Breast epithelium (tissue), 4 donors: ENCODE measurements at regions not wholly inside any gene's neighbourhood (a gene's known extent, or its start where the extent isn't known, plus 50 kb on each side); places are given as distances from the start of the nearest gene placed in this dataset.
"Not testable (repeated sequence)": the region's sequence is repeated elsewhere in the genome, so short reads cannot be mapped to it uniquely, and the experiment has no call there.

ENCODE experiments used
- DNase-seq, 2 donors: peaks; one replicate each; pipeline ENCODE4 v3.0.0-alpha.2; 2019; ENCODE audit warnings: low spot score in 2 of 2
- H3K27ac ChIP-seq, 2 donors: fragments of 200-600 bp; sonication (generic) in 1 of 2; one replicate each; pipeline ENCODE4 v1.5.1; 2016 to 2019; ENCODE audit warnings: mild to moderate bottlenecking in 1 of 2
- H3K27me3 ChIP-seq, 2 donors: fragments of 200-600 bp; sonication (generic) in 1 of 2; one replicate each; pipeline versions ENCODE4 v1.5.1 to v1.6.0; 2017 to 2019; ENCODE audit warnings: control low read depth in 1 of 2, mild to moderate bottlenecking in 1 of 2
- H3K36me3 ChIP-seq: fragments of 200-600 bp; one replicate; pipeline ENCODE4 v1.5.1; 2019
- H3K4me1 ChIP-seq, 2 donors: fragments of 200-600 bp; sonication (generic); one replicate each; pipeline ENCODE4 v1.5.1; 2016 to 2019; ENCODE audit warnings: control low read depth in 1 of 2
- H3K4me3 ChIP-seq, 3 donors: fragments of 200-600 bp; sonication (generic); 1 replicate in 2 of 3; 2 replicates in 1 of 3; pipeline ENCODE4 v1.5.1; 2016 to 2019; ENCODE audit warnings: mild to moderate bottlenecking in 3 of 3, moderate library complexity in 2 of 3
- H3K9me3 ChIP-seq, 2 donors: fragments of 200-600 bp; sonication (generic) in 1 of 2; one replicate each; pipeline ENCODE4 v1.5.1; 2016 to 2019; ENCODE audit warnings: control low read depth in 1 of 2
- CTCF ChIP-seq, 3 donors: fragments of 450-650 bp; IDR thresholded peaks; one replicate each; pipeline ENCODE4 v1.5.1; 2016 to 2017; ENCODE audit warnings: antibody characterized with exemption in 3 of 3, mild to moderate bottlenecking in 3 of 3, moderate library complexity in 3 of 3
- POLR2A ChIP-seq: fragments of 450-650 bp; IDR thresholded peaks from one replicate; pipeline ENCODE4 v1.6.1; 2016; ENCODE audit warnings: antibody characterized with exemption, mild to moderate bottlenecking, moderate library complexity
- POLR2AphosphoS5 ChIP-seq, 3 donors: sonication (generic); formaldehyde crosslinking; IDR thresholded peaks; one replicate each; pipeline ENCODE4 v1.6.1; 2017; ENCODE audit warnings: antibody characterized with exemption in 3 of 3
- intact Hi-C: fragments of 100-400 bp; cut with DNase I; formaldehyde crosslinking; loops from one replicate; pipeline ENCODE4 v1.15.1; 2023; ENCODE audit warnings: low total_unique reads

DNA sequence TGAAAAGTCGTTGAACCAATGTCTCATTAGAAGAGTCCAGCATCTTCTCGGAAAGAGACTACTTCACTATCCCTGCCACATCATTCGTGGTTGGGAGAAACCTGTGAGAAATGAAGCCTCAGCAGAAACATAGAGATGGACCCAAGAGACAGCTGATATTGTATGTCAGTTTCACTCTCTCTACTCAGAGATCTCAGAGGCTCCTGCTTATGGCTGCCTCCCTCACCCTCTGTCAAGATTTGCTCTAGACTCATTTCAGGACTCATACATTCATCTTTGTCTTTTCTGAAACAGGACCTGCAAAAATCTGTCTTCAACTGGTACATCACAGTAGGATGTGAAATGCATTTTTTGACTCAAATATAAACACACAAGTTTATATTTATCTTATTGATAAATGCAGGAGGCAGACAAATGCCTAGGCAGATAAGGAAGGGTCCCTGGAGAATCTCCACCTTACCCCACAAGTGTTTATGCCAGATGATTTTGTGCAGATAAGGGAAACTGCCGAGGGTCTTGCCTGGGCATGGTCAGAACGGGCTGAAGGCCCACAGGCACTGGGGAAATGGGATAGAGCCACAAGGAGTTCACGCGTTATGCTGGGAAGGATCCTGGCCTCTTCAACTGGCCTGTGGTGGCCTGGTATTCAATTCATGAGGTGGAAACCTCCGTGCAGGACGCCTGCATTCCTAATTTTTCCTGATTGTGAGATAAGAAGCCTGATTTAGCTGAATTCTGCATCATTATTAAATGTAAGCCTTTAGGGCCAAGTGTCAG, 1834.0 kb upstream of the PCDH20 start:
- no peak overlapping the region for H3K27ac ChIP-seq
- H3K36me3 ChIP-seq, result no peaks in the 10 kb centered on the region
- H3K27me3 ChIP-seq, result no peaks in the 10 kb centered on the region
- no peak for DNase-seq
- no peaks in the 10 kb centered on the region for H3K9me3 ChIP-seq
- TF ChIP-seq POLR2AphosphoS5 (IDR thresholded peaks at IDR 0.05) (no peak), POLR2A (no peak), CTCF (IDR thresholded peaks at IDR 0.05) (no peak)
- H3K4me1 ChIP-seq, result no peaks in the 10 kb centered on the region
- intact Hi-C loops, result no loop called here
- no peak overlapping the region for H3K4me3 ChIP-seq

DNA sequence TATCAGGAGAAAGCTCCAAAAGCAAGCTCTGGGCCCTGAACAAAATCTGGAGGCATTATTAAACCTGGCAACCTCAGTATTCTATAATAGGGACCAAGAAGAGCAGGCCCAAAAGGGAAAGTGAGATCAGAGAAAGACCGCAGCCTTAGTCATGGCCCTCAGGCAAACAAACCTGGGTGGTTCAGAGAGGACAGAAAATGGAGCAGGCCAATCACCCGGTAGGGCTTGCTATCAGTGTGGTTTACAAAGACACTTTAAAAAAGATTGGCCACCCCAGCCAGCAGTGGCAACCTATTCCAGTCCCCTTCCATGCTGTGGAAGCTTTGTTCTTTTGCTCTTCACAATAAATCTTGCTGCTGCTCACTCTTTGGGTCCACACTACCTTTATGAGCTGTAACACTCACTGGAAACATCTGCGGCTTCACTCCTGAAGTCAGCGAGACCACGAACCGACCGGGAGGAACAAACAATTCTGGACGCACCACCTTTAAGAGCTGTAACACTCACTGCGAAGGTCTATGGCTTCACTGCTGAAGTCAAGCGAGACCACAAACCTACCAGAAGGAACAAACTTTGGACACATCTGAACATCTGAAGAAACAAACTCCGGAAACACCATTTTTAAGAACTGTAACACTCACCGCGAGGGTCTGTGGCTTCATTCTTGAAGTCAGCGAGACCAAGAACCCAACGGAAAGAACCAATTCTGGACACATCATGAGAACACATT, 1821.2 kb upstream of the PCDH20 start:
- H3K36me3 ChIP-seq, intact Hi-C loops: not testable (repeated sequence)

GRCh38 chr13:63218596-63218995, 1802.9 kb upstream of the PCDH20 start:
- H3K36me3 ChIP-seq, intact Hi-C loops, H3K27me3 ChIP-seq, H3K27ac ChIP-seq, H3K4me1 ChIP-seq, DNase-seq, H3K9me3 ChIP-seq, H3K4me3 ChIP-seq: not testable (repeated sequence)

More for the DNA sequence above, 1821.2 kb upstream of the PCDH20 start:
- H3K4me1 ChIP-seq, H3K9me3 ChIP-seq, DNase-seq, H3K27me3 ChIP-seq, H3K27ac ChIP-seq, H3K4me3 ChIP-seq: not testable (repeated sequence)

DNA sequence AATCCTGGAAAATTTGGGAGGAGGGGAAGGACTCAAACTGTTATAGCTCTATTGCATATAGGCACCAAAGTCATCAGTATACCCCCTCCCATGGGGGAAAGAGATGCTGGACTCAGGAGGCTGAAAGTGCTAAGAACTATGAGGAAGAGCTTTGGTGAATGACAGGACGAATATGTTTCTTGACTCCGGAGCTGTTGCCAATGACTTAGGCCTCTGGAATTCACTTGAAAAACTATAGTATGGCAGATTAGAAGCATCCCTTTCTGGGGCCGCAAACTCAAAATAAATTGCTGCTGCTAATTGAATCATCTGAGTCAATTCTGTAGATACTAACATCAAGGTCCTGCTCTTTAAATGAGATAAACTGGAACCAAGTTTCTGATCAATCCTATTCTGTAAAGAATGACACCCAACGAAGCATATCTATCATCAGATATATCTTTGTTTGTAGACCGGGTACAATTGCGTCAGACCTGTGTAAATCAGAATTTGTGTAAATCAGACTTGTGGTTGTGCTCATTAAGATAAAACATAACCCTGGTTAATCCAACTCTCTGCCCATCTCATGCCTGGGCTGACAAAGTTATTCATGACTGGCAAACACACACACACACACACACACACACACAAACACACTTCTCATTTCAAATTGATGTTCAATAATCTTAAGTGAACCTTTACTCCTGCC, 1793.8 kb upstream of the PCDH20 start:
- no peaks in the 10 kb centered on the region for H3K9me3 ChIP-seq
- H3K4me3 ChIP-seq, result no peak overlapping the region
- no peak for DNase-seq
- no peaks in the 10 kb centered on the region for H3K27me3 ChIP-seq
- no peak for TF ChIP-seq POLR2A
- TF ChIP-seq POLR2AphosphoS5 (IDR thresholded peaks at IDR 0.05), result no peak
- no peak for TF ChIP-seq CTCF (IDR thresholded peaks at IDR 0.05)
- no peaks in the 10 kb centered on the region for H3K4me1 ChIP-seq
- intact Hi-C loops, result no loop called here
- H3K27ac ChIP-seq, result no peak overlapping the region
- H3K36me3 ChIP-seq, result no peaks in the 10 kb centered on the region

GRCh38 chr13:63208826-63209225, 1793.2 kb upstream of the PCDH20 start:
- no peak overlapping the region for H3K4me3 ChIP-seq
- DNase-seq, result no peak
- no peak for TF ChIP-seq CTCF (IDR thresholded peaks at IDR 0.05)
- TF ChIP-seq POLR2AphosphoS5 (IDR thresholded peaks at IDR 0.05), result no peak
- no peak for TF ChIP-seq POLR2A
- no peak overlapping the region for H3K27ac ChIP-seq
- H3K9me3 ChIP-seq, result no peaks in the 10 kb centered on the region
- intact Hi-C loops, result no loop called here
- no peaks in the 10 kb centered on the region for H3K27me3 ChIP-seq
- H3K4me1 ChIP-seq, result no peaks in the 10 kb centered on the region
- H3K36me3 ChIP-seq, result no peaks in the 10 kb centered on the region

DNA sequence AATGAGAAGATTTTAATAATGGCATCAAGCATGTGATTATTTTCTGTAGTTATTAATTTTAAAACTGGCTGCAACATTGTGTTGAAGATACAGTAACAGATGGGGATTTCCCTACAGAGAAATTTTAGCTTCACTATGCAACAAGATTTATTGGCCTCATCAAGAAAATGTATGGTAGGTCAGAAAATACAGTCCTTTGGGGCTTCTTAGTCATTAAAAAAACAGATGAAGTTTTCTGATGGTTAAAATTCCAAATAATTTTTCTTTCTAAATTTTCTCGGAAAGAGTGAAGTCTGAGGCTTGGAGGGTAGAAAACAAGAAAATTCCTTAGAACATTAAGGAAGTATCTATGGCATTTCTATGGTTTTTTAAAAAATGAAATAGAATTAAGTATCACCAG, 1790.8 kb upstream of the PCDH20 start:
- no peak for DNase-seq
- Histone ChIP-seq H3K9me3 (no peaks in the 10 kb centered on the region), H3K4me3 (no peak overlapping the region), H3K36me3 (no peaks in the 10 kb centered on the region), H3K4me1 (no peaks in the 10 kb centered on the region), H3K27me3 (no peaks in the 10 kb centered on the region), H3K27ac (no peak overlapping the region)
- intact Hi-C loops, result no loop called here
- TF ChIP-seq POLR2A (no peak), CTCF (IDR thresholded peaks at IDR 0.05) (no peak), POLR2AphosphoS5 (IDR thresholded peaks at IDR 0.05) (no peak)
